HepG2 (cell line): ENCODE measurements at regions not wholly inside any gene's neighbourhood (a gene's known extent, or its start where the extent isn't known, plus 50 kb on each side); places are given as distances from the start of the nearest gene placed in this dataset.

Experiments used
- AHR ChIP-seq: IDR thresholded peaks from 2 replicates; pipeline ENCODE4 v1.6.1; 2018; ENCODE audit warnings: missing genetic modification reagents, missing compliant biosample characterization
- BRD4 ChIP-seq: sonication (generic); formaldehyde crosslinking; IDR thresholded peaks from 2 replicates; pipeline ENCODE4 v1.4.0; 2020; ENCODE audit warnings: missing genetic modification reagents
- FOXA1 ChIP-seq, 2 experiments: fragments of 450-650 bp in 1 of 2; sonication (generic) in 1 of 2; formaldehyde crosslinking in 1 of 2; IDR thresholded peaks; 2 replicates each; pipeline versions ENCODE4 v1.4.0 to v1.6.1; 2016 to 2020; ENCODE audit warnings: missing genetic modification reagents in 1 of 2
- HIC2 ChIP-seq: sonication (generic); formaldehyde crosslinking; IDR thresholded peaks from 2 replicates; pipeline ENCODE4 v1.9.0; 2022; ENCODE audit warnings: low read depth, missing genetic modification reagents
- HNF4A ChIP-seq: sonication (generic); formaldehyde crosslinking; IDR thresholded peaks from 2 replicates; pipeline ENCODE4 v1.4.0; 2020; ENCODE audit warnings: missing genetic modification reagents
- NCOA1 ChIP-seq: sonication (generic); formaldehyde crosslinking; IDR thresholded peaks from 2 replicates; pipeline ENCODE4 v1.9.0; 2021; ENCODE audit warnings: missing genetic modification reagents
- NR1H2 ChIP-seq: sonication (generic); formaldehyde crosslinking; IDR thresholded peaks from 2 replicates; pipeline ENCODE4 v1.8.1; 2022; ENCODE audit warnings: low read depth, missing genetic modification reagents, borderline replicate concordance
- PBX2 ChIP-seq: IDR thresholded peaks from 2 replicates; pipeline ENCODE4 v1.6.1; 2016; ENCODE audit warnings: control low read depth
- PPARG ChIP-seq: conservative IDR thresholded peaks from 2 replicates; pipeline ENCODE4 v1.6.1; 2016; ENCODE audit warnings: missing biosample characterization, missing genetic modification reagents
- THAP9 ChIP-seq: sonication (generic); formaldehyde crosslinking; IDR thresholded peaks from 2 replicates; pipeline ENCODE4; 2020; ENCODE audit warnings: missing genetic modification reagents, mild to moderate bottlenecking, borderline replicate concordance
- ZBTB14 ChIP-seq: sonication (generic); formaldehyde crosslinking; IDR thresholded peaks from 2 replicates; pipeline ENCODE4 v1.4.0; 2020; ENCODE audit warnings: missing genetic modification reagents
- ZKSCAN8 ChIP-seq: IDR thresholded peaks from 2 replicates; pipeline ENCODE4 v1.6.1; 2016; ENCODE audit warnings: borderline replicate concordance, missing genetic modification reagents, missing compliant biosample characterization
- ZNF724P ChIP-seq: sonication (generic); formaldehyde crosslinking; IDR thresholded peaks from 2 replicates; pipeline ENCODE4 v1.8.0; 2022; ENCODE audit warnings: missing genetic modification reagents, borderline replicate concordance
- ZNF770 ChIP-seq: sonication (generic); formaldehyde crosslinking; IDR thresholded peaks from 2 replicates; pipeline ENCODE4 v1.5.0; 2020; ENCODE audit warnings: mild to moderate bottlenecking, missing genetic modification reagents

- TF ChIP-seq ZNF770 (CRISPR knock-in tag) (no peak), ZBTB14 (CRISPR knock-in tag) (no peak), FOXA1 (IDR thresholded peaks at IDR 0.05) (peak; percentile 83), FOXA1 (CRISPR knock-in tag; IDR thresholded peaks at IDR 0.05) (peak; percentile 99), HIC2 (CRISPR knock-in tag) (no peak), PBX2 (CRISPR knock-in tag) (no peak), NR1H2 (CRISPR knock-in tag) (peak; percentile 49; the same call in 1 of the 2 replicates), PPARG (peak; percentile 85), NCOA1 (CRISPR knock-in tag) (0 out of 2 replicates have a peak, but pooled peaks have one; percentile 46), ZKSCAN8 (CRISPR knock-in tag) (peak; percentile 68), THAP9 (CRISPR knock-in tag) (no peak), BRD4 (CRISPR knock-in tag) (no peak), AHR (no peak), HNF4A (CRISPR knock-in tag) (peak; percentile 92), ZNF724P (CRISPR knock-in tag) (no peak)
Observed at GRCh38 chr4:123599920-123600810, 203.6 kb downstream of the SPRY1 start (continued).
